Endothelial cell of umbilical vein (primary cell): ENCODE measurements at regions not wholly inside any gene's neighbourhood (a gene's known extent, or its start where the extent isn't known, plus 50 kb on each side); places are given as distances from the start of the nearest gene placed in this dataset.

Experiments
- BruUV-seq: library from RNA; stranded (reverse); fragments of 400-500 nt; replicated peaks from 2 replicates; lab custom pipeline; 2021; lab: Mats Ljungman, UMichigan
- CTCF ChIA-PET: fragments of 300-600, 350-600 bp; sonication (Branson Sonifier 250); formaldehyde crosslinking; loops from one replicate; lab custom pipeline; 2021; ENCODE audit warnings: antibody characterized with exemption, inconsistent platforms; lab: Charles Lee
- POLR2A ChIA-PET: fragments of 300-600, 350-600 bp; sonication (Branson Sonifier 250); formaldehyde crosslinking; loops from one replicate; lab custom pipeline; 2021; ENCODE audit warnings: antibody characterized with exemption, inconsistent platforms; lab: Charles Lee
- DNase-seq: peaks from one replicate; pipeline ENCODE4 v3.0.0-alpha.2; 2011; ENCODE audit warnings: low read depth, low spot score
- FAIRE-seq: peaks from 2 replicates; lab custom pipeline; 2011; peaks lifted over from hg19 to GRCh38; lab: Jason Lieb, UNC
- H2AFZ ChIP-seq: 2 replicates; pipeline ENCODE4 v1.6.0; 2012; ENCODE audit warnings: low read depth, low read length, control low read depth, inconsistent platforms
- H3K27ac ChIP-seq: 2 replicates; pipeline ENCODE4 v1.5.1; 2011; ENCODE audit warnings: low read depth, mild to moderate bottlenecking, control low read depth, low read length, moderate library complexity; ENCODE audit not compliant: insufficient read depth
- H3K27me3 ChIP-seq, 2 experiments: 2 replicates each; pipeline versions ENCODE4 v1.6.0 to v1.6.1; 2011; ENCODE audit warnings: low read length in 2 of 2, mixed read lengths in 1 of 2; ENCODE audit not compliant: control insufficient read depth in 2 of 2, insufficient read depth in 2 of 2
- H3K36me3 ChIP-seq, 2 experiments: 2 replicates in 1 of 2; 3 replicates in 1 of 2; pipeline ENCODE4 v1.5.1; 2011; ENCODE audit warnings: low read length in 2 of 2, mild to moderate bottlenecking in 1 of 2, moderate library complexity in 1 of 2; ENCODE audit not compliant: control insufficient read depth in 2 of 2, insufficient read depth in 2 of 2; ENCODE audit errors: extremely low read depth in 1 of 2
- H3K4me1 ChIP-seq: 3 replicates; pipeline ENCODE4 v1.5.1; 2011; ENCODE audit warnings: mild to moderate bottlenecking, low read length; ENCODE audit not compliant: control insufficient read depth, insufficient read depth; ENCODE audit errors: extremely low read depth
- H3K4me2 ChIP-seq: 2 replicates; pipeline ENCODE4 v1.6.1; 2011; ENCODE audit warnings: low read length, control low read depth, mixed read lengths; ENCODE audit not compliant: insufficient read depth
- H3K4me3 ChIP-seq, 3 experiments: fragments of 200-600 bp in 1 of 3; sonication (generic), shearing (Covaris generic) in 1 of 3; replicated peaks in 1 of 3; 2 replicates each; pipeline ENCODE4 v1.5.1; 2011 to 2016; ENCODE audit warnings: control low read depth in 3 of 3, low read length in 3 of 3, mild to moderate bottlenecking in 2 of 3, inconsistent platforms in 1 of 3, low read depth in 1 of 3, moderate library complexity in 1 of 3; ENCODE audit not compliant: insufficient read depth in 1 of 3
- H3K79me2 ChIP-seq: 2 replicates; pipeline ENCODE4 v1.6.0; 2012; ENCODE audit warnings: low read length, inconsistent platforms; ENCODE audit not compliant: control insufficient read depth, insufficient read depth
- H3K9ac ChIP-seq: replicated peaks from 2 replicates; pipeline ENCODE3; 2011; ENCODE audit warnings: low read length, control low read depth; ENCODE audit not compliant: insufficient read depth; ENCODE audit errors: extremely low read depth
- H3K9me1 ChIP-seq: replicated peaks from 3 replicates; pipeline ENCODE4 v1.6.0; 2011; ENCODE audit warnings: mild to moderate bottlenecking, low read length; ENCODE audit not compliant: control insufficient read depth, insufficient read depth; ENCODE audit errors: extremely low read depth
- H3K9me3 ChIP-seq: replicated peaks from 2 replicates; pipeline ENCODE4 v1.5.1; 2012; ENCODE audit warnings: low read length, inconsistent platforms; ENCODE audit not compliant: control insufficient read depth, insufficient read depth
- H4K20me1 ChIP-seq: replicated peaks from 2 replicates; pipeline ENCODE3; 2011; ENCODE audit warnings: mild to moderate bottlenecking, low read length; ENCODE audit not compliant: control insufficient read depth, insufficient read depth; ENCODE audit errors: extremely low read depth
- CTCF ChIP-seq, 2 donors: IDR thresholded peaks; 1 replicate in 1 of 2; 2 replicates in 1 of 2; pipeline ENCODE4 v1.5.1; 2011; ENCODE audit warnings: low read length in 2 of 2, mild to moderate bottlenecking in 2 of 2, moderate library complexity in 2 of 2, control low read depth in 1 of 2, inconsistent platforms in 1 of 2, low read depth in 1 of 2; ENCODE audit not compliant: insufficient read depth in 1 of 2; ENCODE audit errors: extremely low read depth in 1 of 2
- EZH2 ChIP-seq: IDR thresholded peaks from 2 replicates; pipeline ENCODE4 v1.6.1; 2012; ENCODE audit warnings: borderline replicate concordance, low read depth, mild to moderate bottlenecking, moderate library complexity, low read length, inconsistent platforms; ENCODE audit not compliant: severe bottlenecking
- FOS ChIP-seq: IDR thresholded peaks from 2 replicates; pipeline ENCODE4 v1.6.1; 2011; ENCODE audit warnings: mild to moderate bottlenecking, low read length, moderate library complexity, borderline replicate concordance; ENCODE audit not compliant: insufficient read depth
- GATA2 ChIP-seq: IDR thresholded peaks from 2 replicates; pipeline ENCODE4 v1.7.0; 2011; ENCODE audit warnings: low read depth, mild to moderate bottlenecking, moderate library complexity, mixed read lengths, low read length; ENCODE audit not compliant: insufficient read length, insufficient read depth
- JUN ChIP-seq: IDR thresholded peaks from 2 replicates; pipeline ENCODE4 v1.6.1; 2011; ENCODE audit warnings: borderline replicate concordance, low read depth; ENCODE audit not compliant: insufficient read length, insufficient read depth
- MAX ChIP-seq: IDR thresholded peaks from 2 replicates; pipeline ENCODE4 v1.6.1; 2011; ENCODE audit not compliant: insufficient read depth, insufficient read length
- MYC ChIP-seq: IDR thresholded peaks from one replicate; pipeline ENCODE4 v1.6.1; 2011; ENCODE audit warnings: mild to moderate bottlenecking, low read depth, low read length
- POLR2A ChIP-seq: IDR thresholded peaks from 2 replicates; pipeline ENCODE4 v1.6.1; 2012; ENCODE audit warnings: low read depth, mild to moderate bottlenecking, control low read depth, low read length
- POLR2AphosphoS5 ChIP-seq: IDR thresholded peaks from 2 replicates; pipeline ENCODE4 v1.6.1; 2012; ENCODE audit warnings: low read depth, mild to moderate bottlenecking, control low read depth, low read length, moderate library complexity; ENCODE audit not compliant: insufficient read depth
- dilution Hi-C: fragments of 300-500 bp; cut with MboI; formaldehyde crosslinking; loops from one replicate; pipeline ENCODE4 v1.15.0; 2019; ENCODE audit warnings: low sequenced_read_pairs; ENCODE audit not compliant: extremely low pct_ligation_motif_present
- intact Hi-C: fragments of 100-400 bp; cut with micrococcal nuclease; formaldehyde crosslinking; loops from one replicate; pipeline ENCODE4 v1.10.0; 2022

GRCh38 chr14:76958020-76958979 is 70.2 kb downstream of the IRF2BPL start:
- TF ChIP-seq FOS (no peak), EZH2 (no peak), JUN (no peak), GATA2 (no peak), MAX (no peak), MYC (no peak), POLR2AphosphoS5 (no peak), CTCF (IDR thresholded peaks at IDR 0.05; ENCODE audit: extremely low read depth in 1 of 2, insufficient read depth in 1 of 2, low read depth in 1 of 2, low read length in 2 of 2) (no peak), POLR2A (no peak)
- Histone ChIP-seq H3K4me1 (peaks cover 78% of the 10 kb centered on the region), H3K4me2 (no peak overlapping the region), H2AFZ (peak overlapping the region; percentile 83), H3K9me3 (no peaks in the 10 kb centered on the region), H3K79me2 (peaks cover 2% of the 10 kb centered on the region), H4K20me1 (no peaks in the 10 kb centered on the region), H3K9me1 (no peaks in the 10 kb centered on the region), H3K27me3 (no peaks in the 10 kb centered on the region), H3K27ac (peak overlapping the region; percentile 79), H3K36me3 (no peaks in the 10 kb centered on the region), H3K9ac (no peak overlapping the region), H3K4me3 (no peak overlapping the region)
- intact Hi-C loops: loop anchor here (5.0 to 10.0 kb wide), 2 partner anchors 196 to 657 kb away; partner anchors contain the start of genes SPTLC2 and VASH1
- TSS peak; percentile 56 for BruUV-seq
- FAIRE-seq (peak; percentile 53), DNase-seq (peak; percentile 32)
- CTCF ChIA-PET: interaction anchor here (0.7 to 2.1 kb wide), 6 partner anchors 10 to 101 kb away, joined by 3 to 11 read pairs (median 6); no protein-coding TSS in a partner anchor
- dilution Hi-C loops: no loop called here
- POLR2A ChIA-PET: no interaction called here
